HG03175 (cell line): ENCODE measurements at regions not wholly inside any gene's neighbourhood (a gene's known extent, or its start where the extent isn't known, plus 50 kb on each side); places are given as distances from the start of the nearest gene placed in this dataset.
"Not testable (repeated sequence)": the region's sequence is repeated elsewhere in the genome, so short reads cannot be mapped to it uniquely, and the experiment has no call there.

Experiments used
- ATAC-seq: cut with Tn5 transposase; IDR thresholded peaks from one replicate; pipeline ENCODE4 v1.9.1; 2021; ENCODE audit warnings: mild to moderate bottlenecking, moderate library complexity; ENCODE audit not compliant: unreplicated experiment

DNA sequence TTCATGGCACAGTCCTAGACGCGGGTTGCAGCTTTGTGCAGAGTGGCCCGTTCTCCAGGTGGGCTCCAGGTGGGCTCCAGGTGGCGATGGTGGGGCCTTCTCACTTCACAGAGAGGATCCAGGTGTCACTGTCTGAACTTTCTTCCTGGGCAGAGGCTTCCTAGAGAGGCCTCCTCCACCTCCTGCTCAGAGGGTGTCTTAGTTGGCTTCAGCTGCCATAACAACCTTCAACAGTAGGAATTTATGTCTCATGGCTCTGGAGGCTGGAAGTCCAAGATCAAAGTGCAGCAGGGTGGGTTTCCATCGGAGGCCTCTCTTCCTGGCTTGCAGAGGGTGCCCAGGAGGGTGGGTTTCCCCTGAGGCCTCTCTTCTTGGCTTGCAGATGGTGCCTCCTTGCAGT, 125.1 kb downstream of the GLRX3 start:
- no peak for ATAC-seq

DNA sequence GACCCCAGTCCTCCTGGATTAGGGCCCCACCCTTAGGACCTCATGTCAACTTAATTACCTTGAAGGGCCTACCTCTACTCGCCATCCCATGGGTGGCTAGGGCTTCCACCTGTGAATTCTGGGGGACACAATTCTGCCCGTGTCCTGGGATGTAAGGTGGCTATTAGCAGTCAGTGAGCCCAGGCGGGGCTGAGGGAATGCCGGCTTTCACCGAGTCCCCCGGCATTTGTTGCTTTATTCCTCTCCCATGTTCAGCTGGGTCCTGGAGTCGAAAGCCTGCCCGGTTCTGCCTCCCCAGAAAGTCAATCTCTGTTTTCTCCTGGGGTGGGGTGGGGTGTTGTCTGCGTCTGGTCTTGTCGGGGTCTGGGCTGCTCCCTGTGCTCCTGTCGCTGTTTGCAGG, 125.6 kb downstream of the GLRX3 start:
- ATAC-seq = no peak

DNA sequence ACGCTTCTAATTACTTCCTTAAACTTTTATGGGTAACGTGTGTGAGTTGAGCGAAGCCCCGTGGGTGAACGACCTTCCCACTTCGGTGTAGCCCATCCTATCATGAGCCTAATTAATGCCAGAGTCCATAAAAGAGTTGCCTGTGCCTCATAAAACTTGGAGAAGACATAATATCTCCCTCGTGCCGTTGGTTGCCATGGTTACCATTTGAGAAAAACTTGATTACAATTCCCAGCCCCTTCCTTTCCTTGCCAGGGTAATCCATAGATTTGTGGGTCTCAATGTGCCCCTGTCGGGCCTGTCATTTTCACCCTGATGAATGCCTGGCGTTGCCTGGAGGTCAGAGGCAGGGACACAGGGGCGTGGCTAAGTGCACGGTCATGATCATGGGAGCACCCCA, 127.1 kb downstream of the GLRX3 start:
- no peak for ATAC-seq

DNA sequence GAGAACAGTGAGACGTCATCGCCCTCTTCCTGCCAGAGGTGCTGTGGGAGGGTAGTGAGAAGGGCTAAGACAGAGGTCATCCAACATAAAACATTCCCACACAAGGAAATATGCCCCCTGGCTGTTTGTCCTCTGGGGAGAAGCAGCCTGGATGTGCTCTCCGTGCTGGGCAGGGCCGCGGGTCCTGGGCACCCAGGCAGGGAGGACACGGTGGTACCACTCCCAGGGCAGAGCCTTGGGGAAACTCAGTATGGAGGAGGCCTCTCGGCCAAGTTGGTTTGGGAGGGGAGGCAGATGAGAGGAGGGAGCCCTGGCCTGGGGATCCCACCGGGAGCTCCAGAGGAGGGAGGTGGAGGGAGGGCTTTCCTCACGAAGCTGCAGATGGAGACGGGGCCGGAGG, 129.4 kb downstream of the GLRX3 start:
- ATAC-seq = no peak

DNA sequence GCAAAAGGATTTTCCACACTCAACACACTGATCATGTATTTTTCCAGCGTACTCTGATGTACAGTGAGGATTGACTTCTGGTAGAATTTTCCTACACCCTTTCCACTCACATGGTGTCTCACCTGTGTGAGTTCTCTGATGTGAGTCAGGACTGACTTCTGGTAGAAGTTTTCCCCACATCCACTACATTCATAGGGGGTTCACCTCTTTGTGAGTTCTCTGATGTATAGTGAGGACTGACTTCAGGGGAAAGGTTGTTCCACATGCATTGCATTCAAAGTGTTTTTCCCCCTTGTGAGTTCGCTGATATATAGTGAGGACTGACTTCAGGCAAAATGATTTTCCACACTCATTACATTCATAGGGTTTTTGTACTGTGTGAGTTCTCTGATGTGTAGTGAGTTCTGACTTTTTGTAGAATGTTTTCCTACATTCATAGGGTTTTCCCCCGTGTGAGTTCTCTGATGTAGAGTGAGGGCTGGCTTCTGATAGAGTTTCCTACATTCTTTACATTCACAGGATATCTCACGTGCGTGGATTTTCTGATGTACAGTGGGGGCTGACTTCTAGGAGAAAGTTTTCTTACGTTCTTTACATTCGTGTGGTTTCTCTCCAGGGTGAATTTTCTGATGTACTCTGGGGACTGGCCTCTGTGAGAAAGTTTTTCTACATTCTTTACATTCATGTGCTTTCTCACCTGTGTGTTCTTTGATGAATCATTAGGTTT, 146.5 kb downstream of the GLRX3 start:
- no peak for ATAC-seq

DNA sequence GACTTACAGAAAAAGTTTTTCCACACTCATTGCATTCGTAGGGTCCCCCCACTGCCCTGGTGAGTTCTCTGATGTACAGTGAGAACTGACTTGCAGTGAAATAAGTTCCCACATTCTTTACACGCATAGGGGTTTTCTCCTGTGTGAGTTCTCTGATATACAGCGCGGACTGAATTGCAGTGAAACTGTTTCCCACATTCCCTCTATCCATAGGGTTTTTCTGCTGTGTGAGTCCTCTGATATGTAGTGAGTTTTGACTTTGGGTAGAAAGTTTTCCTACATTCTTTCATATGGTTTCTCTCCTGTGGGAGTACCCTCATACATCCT, 147.0 kb downstream of the GLRX3 start:
- no peak for ATAC-seq

DNA sequence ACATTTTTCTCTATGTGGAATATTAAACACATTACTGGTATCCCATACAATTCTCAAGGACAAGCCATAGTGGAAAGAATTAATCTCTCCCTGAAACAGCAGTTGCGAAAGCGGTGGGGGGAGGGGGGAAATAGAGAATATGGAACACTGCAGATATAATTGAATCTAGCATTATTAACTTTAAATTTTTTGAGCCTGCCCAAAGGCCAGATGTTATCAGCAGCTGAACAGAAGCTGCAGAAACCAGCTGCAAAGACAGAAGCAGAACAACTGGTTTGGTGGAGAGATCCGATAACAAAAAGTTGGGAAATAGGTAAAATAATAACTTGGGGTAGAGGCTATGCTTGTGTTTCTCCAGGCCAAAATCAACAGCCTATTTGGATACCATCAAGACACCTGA, 159.6 kb downstream of the GLRX3 start:
- not testable (repeated sequence) for ATAC-seq

DNA sequence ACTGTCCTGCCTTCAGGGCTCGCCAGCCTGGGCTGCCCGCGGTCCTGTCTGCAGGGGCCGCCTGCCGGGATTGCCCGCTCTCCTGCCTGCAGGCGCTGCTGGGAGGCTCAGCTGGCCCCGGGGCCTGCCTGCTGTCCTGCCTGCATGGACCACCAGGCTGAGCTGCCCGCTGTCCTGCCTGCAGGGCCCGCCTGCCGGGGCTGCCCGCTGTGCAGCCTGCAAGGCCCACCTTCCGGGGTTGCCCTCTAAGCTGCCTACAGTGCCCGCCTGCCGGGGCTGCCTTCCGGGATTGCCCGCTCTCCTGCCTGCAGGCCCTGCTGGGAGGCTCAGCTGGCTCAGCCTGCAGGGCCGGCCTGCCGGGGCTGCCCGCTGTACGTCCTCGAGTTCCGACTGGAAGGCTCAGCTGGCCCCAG, 164.4 kb downstream of the GLRX3 start:
- no peak for ATAC-seq

DNA sequence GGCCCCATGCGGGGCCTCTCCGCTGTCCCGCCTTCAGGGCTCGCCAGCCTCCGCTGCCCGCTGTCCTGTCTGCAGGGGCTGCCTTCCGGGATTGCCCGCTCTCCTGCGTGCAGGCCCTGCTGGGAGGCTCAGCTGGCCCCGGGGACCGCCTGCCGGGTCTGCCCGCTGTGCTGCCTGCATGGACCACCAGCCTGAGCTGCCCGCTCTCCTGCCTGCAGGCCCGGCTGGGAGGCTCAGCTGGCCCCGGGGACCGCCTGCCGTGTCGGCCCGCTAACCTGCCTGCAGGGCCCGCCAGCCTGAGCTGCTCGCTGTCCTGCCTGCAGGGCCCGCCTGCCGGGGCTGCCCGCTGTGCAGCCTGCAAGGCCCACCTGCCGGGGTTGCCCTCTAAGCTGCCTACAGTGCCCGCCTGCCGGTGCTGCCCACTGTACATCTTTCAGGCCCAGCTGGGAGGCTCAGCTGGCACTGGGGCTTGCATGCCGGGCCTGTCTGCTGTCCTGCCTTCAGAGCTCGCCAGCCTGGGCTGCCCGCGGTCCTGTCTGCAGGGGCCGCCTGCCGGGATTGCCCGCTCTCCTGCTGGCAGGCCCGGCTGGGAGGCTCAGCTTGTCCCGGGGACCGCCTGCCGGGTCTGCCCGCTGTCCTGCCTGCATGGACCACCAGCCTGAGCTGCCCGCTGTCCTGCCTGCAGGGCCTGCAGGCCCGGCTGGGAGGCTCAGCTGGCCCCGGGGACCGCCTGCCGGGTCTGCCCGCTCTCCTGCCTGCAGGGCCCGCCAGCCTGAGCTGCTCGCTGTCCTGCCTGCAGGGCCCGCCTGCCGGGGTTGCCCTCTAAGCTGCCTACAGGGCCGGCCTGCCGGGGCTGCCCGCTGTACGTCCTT, 165.1 kb downstream of the GLRX3 start:
- no peak for ATAC-seq

DNA sequence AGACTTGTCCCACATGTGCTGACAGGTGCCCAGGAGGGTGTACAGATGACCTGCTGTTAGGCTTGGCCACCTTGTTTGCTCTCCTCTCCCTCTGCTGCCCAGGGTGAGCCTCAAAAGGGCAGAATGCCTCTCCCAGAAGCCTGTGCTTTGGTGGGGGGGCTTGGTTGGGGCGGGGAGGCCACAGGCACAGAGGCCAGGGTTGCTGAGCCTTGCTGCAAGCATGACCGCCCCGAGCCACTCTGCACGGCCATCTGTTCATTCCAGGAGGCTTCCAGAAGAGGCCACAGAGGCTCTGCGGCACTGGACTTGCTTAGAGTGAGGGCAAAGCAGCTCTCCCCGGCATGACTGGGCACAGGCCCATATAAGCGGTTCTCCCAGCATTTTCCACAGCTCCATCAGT, 190.8 kb downstream of the GLRX3 start:
- ATAC-seq = no peak

DNA sequence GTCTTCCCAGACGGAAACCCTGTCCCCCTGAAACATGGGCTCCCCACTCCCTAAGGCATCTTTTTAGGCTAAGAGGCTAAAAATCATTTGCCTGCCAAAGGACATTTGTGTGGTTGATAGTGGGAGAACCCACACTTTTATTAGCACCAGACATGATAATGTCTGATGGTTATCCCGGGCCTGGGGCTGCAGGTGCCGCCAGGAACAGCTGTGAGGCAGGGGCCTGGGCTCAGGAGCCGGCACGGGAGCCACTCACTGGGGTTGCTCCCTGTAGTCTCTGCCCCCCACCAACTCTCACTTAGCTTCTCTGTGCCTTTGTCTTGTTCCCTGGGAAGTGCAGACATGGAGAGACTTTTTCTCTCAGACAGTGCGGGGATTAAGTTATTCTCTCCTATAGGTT, 193.6 kb downstream of the GLRX3 start:
- ATAC-seq = no peak

DNA sequence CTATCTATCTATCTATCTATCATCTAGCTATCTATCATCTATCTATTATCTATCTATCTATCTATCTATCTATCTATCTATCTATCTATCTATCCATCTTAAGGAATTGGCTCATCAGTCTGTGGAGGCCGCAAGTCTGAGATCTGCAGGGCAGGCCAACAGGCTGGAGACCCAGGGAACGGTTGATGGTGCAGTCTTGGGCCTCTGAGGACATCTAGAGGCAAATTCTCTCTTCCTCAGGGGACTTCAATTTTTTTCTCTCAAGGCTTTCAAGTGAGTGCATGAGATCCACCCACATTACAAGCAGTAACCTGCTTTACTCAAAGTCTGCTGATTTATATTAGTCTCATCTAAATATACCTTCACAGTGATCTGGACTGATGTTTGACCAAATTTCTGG, 197.0 kb downstream of the GLRX3 start:
- no peak for ATAC-seq

DNA sequence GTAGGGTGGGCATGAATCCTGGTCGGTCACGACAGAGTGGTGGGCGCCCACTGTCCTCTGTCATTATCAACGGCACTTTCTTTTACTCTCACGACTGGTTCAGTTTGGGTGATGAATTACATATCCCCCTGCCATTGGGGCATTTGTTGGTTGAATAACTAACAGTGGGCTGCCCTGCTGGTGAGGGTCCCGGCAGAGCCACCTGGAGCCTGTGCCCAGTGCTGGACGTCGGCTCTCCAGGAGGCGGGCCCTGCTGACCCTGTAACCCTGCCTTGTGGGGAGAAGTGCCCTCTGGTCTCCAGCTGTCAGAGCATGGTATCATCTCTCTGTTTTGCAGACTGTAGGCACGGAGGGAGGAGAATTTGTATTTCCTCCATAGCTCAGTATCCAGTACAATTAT, 199.1 kb downstream of the GLRX3 start:
- ATAC-seq = no peak

DNA sequence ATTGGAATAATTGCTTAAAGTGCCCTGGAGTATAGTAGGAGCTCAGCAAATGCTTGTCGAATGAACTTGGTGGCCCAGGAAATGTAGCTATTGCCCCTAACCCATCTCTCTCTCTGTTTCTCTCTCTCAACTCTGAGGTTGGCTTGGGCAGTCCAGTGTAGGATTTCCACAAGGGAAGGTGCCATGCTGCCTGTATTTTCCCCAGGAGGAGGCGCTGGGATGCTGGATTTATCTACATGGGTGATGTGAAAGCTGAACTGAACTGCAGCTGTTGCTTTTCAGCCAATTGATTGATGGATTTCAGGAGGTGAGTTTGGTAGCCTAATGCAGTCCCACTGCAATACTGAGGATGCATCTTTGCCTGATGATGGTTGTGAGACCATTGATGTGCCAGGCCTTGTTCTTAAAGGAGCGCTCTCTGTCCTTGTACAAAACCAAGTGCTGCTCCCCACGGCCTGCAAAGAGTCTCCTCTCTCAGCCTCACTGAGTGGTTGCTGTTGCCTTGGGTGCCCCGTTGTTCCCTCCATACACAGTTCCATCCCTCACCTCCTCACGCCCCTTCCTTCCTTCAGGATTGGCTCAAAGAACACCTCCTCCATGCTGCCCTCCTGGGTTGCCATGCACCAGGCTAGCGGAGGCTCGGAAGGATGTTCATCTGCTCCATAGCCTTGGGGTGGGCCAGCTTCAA, 200.6 kb downstream of the GLRX3 start:
- no peak for ATAC-seq

DNA sequence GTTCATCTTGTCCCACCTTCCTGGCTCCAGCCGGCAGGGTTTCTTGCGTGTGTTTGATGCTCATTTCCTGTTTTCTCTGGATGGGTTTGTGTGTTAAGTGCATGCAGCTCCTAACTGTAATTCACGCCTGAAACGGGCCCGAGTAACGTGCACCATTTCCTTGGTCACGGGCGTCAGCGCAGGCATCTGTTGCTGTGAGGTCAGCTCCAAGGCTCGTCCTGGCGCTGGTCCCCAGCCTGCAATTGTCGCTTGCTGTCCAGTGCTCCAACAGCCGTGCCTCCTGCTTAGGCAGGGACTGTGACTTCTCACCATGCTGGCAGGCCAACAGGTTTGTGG, 201.1 kb downstream of the GLRX3 start:
- no peak for ATAC-seq

DNA sequence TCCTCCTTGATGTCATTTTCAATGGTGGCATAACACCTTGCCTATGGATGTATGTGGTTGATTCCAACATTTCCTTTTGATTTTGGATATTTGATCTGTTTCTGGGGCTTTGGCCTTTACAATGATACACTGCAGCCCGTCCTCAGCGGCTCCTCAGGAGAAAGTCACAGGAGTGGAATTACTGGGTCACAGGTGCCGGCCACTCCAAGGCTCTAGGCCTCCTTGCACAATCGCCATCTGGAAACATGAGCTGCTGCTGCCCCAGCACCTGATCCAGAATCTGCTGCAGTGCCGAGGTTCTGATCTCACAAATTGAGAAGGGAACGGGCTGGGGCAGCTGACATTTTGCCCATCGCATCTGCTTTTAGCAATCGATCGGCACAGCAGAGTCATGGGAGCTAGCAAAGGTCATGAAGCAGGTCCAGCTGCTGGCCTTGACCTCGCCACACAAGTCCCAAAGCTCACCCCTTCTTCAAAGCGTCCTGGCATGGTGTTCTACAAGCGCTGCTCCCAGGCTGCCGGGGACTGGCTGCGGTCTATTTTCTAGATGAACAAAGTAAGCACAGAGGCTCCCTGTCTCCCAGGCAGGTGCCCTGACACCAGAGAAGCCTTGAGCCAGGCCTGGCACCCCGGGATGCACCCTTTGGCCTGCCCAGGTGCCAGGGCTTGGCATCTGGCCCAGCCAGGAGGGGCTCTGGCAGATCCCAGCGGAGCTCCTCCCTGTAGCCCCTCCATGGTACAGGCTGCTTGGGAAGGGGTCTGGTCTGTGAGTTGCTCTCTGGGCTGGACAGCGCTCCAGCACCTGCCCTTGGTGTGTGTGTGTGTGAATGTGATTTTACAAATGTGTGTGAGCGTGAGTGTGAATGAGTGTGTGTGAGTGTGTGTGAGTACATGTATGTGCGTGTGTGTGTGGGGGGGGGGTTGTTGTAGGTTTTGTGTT, 201.8 kb downstream of the GLRX3 start:
- no peak for ATAC-seq

DNA sequence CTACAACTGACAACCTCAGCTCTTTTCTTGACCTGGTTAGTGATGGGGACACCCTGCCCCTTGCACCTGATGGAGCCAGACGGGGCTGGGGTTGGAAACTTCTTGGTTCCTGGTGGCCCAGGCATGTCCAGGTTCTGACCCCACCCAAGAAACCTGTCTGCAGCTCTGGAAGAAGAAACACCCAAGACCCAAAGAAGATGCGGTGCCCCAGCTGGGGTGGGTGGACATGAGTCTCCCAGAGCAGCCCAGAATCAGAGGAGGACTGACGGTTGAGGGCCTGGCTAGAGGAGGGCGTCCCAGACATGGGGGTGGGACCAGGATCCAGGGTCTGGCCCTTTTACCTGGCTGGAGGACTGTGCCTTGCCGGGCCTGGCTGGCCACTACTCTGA, 202.4 kb downstream of the GLRX3 start:
- no peak for ATAC-seq

DNA sequence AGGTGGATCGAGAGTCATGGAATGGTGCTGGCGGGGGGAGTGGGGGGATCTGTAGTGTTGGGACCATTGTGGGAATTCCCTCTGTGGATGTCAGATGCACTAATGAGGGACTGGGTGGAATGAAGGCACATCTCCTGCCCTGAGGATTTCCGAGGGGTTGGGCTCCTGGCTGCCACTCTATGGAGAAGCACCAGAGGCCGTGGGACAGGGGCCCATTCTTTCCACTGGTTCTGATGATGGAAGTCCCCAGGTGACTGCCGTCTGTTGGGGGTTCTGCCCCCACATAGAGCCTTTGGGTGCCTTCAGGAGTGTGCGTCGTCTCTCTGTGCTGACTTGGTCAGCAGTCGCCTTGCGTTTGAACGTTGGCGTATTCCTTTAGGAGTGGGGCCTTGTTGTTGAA, 202.9 kb downstream of the GLRX3 start:
- ATAC-seq = no peak

DNA sequence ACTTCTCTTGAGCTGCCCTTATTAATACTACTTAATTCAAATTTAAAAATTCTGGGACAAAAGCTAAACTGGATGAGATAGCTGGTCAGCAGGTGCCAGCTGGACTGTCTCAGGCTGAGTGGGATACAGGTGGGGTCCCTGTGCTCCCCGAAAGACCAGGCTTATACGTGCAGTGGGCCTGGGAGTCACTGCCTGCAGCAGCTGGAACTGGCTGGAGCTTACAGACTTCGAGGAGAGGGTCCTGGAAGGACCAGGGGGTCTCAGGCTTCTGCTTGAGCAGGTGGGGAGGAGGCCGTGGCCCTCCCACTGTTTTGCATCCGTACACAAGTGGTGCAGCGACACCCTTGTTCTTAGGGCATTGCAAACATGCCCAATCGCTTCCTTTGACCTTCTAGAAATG, 203.7 kb downstream of the GLRX3 start:
- no peak for ATAC-seq

DNA sequence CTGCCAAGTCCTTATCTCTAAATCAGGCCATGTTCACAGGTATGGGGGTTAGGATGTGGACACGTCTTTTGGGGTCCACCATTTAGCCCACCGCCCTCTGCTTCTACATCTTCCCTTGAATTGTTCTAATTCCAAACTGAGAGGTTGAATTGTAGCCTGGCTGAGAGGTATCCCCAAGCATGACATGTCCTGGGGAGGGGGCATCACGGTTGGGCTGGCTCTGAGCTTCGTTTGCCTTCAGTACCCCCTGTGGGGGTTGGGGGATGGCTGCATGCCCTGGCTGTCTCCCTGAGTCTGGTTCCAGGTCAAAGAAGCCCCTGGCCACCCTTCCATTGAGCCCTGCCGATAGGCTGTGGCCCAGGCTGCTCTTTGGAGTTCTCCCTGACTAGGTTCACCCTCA, 204.6 kb downstream of the GLRX3 start:
- no peak for ATAC-seq

DNA sequence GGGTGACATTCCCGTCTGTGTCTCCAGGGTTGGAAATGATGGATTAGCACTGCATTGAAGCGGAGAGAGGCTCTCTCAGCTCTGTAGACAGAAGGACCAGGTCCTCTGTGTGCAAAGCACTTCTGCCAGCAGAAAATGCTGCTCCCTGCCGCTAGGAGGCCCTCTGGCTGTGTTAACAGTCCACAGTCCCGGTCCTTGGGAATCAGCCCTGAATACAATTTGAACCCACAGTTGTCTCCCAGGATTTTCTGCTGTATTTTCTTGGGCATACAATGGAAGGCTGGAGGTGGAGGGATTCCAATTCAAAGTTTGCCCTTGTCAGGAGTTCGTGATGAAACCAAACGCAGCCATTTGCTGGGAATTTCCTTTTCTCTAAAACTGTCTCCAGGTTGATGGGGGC, 205.2 kb downstream of the GLRX3 start:
- ATAC-seq = no peak
